GM21423 (cell line): ENCODE measurements at regions not wholly inside any gene's neighbourhood (a gene's known extent, or its start where the extent isn't known, plus 50 kb on each side); places are given as distances from the start of the nearest gene placed in this dataset.

ENCODE experiments used
- ATAC-seq: cut with Tn5 transposase; IDR thresholded peaks from one replicate; pipeline ENCODE4 v1.9.1; 2021; ENCODE audit warnings: mild to moderate bottlenecking, moderate library complexity; ENCODE audit not compliant: unreplicated experiment

GRCh38 chr12:125643055-125643454 lies 577.8 kb downstream of the AACS start:
- no peak for ATAC-seq

DNA sequence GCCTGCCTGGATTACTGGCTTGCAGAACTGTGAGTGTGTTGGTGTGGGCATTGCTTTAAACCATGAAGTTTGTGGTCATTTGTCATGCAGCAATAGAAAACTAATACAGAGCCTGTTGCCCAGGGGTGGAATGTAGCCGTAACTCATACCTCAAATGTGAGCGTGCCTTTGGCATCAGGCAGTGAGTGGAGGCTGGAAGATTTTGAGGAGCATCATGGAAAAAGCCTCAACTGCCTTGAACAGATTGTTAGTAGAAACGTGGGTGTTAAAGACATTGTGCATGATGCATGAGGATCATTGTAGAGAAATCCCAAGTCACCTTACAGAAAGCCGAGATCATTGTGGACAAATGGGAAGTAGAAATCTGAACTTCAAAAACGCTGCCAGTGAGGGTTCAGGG lies 580.5 kb downstream of the AACS start:
- no peak for ATAC-seq

GRCh38 chr12:125650587-125650986 lies 585.4 kb downstream of the AACS start:
- no peak for ATAC-seq

- ATAC-seq: no peak
Measured at GRCh38 chr12:125651625-125652024, 586.4 kb downstream of the AACS start.

- ATAC-seq: no peak
Measured at GRCh38 chr12:125652681-125653080, 587.4 kb downstream of the AACS start.

DNA sequence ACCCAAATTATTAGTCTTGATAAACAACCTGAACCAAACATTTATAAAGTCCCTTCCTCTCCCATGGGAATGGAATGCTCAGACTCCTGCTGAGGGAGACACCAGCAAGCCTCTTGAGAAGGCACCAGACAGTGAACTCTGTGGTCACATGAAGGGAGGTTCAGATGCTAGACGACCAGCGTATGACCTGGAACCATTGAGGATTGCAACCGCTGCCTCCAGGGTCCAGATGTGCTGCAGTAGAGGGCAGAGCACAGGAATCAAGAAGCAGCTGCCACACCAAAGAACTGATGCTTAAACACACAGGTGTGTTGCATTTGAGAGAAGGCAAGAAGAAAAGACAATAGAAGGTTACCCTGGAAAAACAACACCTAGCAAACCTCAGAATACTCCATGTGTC lies 592.4 kb downstream of the AACS start:
- ATAC-seq: no peak

DNA sequence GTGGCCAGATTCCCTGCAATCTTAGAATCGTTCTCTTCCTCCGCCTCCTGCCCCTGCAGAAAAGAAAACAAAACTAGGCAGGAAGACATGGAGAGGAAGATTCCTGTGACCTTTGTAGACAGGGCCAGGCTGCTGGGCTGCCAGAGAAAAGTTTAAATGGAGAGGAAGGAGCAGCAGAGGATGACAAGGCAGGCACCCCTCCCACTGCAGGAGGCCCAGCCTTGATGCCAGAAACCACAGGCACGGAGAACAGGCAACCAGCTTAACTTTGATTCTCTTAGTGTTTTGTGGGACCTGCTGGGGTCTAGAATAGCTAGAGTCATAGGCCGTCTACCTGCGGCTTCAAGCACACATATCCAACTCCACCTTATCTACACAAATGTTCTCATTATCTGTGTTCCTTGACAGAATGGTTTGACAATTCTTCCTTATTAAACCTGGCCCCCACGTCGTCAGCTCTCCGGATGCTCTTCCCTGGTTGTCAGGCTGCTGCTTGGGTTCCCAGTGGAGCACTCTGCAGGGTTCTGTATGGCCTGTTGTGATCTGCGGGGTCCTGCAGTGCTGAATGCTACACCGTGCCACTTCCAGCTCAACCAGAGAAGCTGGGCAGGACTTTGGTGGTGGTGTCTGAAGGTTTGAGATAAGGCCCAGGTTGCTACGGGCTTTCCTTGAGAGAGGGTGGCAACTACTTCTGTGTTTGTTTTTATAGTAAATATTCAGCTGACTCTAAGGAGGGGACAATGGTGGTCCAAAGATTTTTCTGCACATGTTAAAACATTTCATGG lies 609.5 kb downstream of the AACS start:
- no peak for ATAC-seq

DNA sequence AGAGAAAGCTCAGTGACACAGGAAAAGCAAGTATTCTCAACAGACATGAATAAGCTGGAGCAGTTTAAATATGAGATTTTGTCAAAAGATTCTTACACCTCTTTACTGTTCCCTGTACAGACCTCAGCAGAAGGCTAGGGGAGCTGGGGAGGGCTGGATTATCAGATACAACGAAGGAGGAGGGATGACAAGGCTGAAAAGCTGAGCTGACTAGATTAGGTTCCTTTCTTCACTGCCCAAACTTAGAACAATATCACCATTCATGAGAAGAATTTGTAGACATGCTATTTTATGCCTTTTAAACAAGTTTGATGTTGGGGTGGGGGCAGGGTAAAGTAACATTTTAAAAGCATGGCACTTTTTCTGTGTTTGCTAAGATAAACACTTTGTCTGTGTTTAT lies 611.1 kb downstream of the AACS start:
- no peak for ATAC-seq

GRCh38 chr12:125677829-125678228 lies 612.6 kb downstream of the AACS start:
- ATAC-seq: no peak

DNA sequence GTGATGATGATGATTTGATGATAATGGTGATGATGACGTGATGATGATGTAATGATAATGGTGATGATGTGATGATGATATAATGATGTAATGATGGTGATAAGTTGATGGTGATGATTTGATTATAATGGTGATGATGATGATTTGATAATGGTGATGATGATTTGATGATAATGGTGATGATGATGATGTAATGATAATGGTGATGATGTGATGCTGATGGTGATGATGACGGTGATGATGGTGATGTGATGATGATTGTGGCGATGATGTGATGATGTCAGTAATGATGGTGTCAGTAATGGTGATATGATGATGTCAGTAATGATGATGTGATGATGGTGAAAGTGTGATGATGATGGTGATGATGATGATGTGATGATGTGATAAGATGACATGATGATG lies 613.4 kb downstream of the AACS start:
- ATAC-seq: no peak

GRCh38 chr12:125683748-125684381 lies 618.6 kb downstream of the AACS start:
- peak; percentile 67 for ATAC-seq

DNA sequence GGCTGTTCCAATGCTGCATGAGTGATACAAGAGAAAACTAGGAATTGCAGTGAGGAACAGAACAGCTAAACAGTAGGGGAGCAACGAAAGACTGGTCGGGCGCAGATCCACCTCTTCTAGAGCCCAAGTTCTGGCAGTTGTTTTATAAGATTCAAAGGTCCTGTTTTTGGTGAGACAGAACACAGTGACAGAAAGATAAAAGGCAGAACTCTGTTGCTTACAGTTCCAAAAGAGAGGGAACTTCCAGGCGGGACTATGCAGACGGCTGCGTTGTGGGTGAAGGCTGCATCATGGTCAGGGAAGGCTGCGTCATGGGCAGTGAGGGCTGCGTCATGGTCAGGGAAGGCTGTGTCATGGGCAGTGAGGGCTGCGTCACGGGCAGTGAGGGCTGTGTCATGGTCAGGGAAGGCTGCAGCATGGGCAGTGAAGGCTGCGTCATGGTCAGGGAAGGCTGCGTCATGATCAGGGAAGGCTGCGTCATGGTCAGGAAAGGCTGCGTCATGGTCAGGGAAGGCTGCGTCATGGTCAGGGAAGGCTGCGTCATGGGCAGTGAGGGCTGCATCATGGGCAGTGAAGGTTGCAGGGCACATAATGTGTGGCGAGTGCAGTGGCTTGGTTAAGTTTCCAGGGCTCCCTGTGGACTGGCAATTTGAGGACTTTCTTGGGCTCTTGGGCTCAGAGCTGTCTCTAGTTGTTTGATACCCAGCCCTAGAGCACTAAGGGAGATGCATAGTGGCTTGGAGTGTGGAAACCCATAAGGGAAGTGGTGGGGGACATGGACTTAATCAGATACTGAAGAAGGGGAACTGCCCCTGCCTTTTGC lies 619.9 kb downstream of the AACS start:
- no peak for ATAC-seq

DNA sequence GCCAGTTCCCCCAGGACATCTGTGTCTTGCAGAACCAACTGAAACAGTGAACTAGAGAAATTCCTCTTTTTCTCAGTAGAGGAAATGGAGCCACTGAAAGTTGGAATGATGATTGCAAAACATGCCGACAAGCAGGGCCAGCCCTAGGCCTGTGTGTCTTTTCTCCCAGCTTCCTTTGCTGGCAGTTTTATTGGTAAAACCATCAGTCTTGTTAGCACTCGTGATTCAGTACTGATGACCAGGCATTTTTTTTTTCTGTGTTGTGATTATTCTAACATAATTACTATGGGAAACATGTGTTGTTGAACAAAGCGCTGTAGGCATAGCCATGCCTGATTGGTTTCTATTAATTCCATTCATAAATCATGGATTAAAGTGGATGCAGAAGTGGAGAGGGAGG lies 620.7 kb downstream of the AACS start:
- no peak for ATAC-seq

DNA sequence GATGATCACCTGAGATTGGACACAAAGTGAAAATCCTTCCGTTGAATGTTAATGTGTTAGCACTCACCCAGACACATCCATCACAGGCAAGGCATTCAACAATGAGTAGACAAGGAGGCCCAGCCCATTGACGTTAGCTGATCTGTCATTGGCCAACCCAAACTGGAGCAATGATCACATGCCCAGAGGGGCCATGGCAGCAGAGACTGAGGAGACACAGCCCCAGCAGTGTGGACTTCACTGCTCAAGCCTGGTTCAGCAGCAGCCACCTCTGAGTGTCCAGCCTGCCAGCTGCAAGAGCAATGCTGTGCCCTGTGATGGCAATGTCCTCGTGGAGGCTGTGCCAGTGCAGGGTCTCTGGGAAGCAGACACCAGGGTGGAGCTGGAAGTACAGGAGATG lies 622.2 kb downstream of the AACS start:
- no peak for ATAC-seq

GRCh38 chr12:125687820-125688219 lies 622.6 kb downstream of the AACS start:
- ATAC-seq: no peak

- no peak for ATAC-seq
Measured at GRCh38 chr12:125688223-125688622, 623.0 kb downstream of the AACS start.

DNA sequence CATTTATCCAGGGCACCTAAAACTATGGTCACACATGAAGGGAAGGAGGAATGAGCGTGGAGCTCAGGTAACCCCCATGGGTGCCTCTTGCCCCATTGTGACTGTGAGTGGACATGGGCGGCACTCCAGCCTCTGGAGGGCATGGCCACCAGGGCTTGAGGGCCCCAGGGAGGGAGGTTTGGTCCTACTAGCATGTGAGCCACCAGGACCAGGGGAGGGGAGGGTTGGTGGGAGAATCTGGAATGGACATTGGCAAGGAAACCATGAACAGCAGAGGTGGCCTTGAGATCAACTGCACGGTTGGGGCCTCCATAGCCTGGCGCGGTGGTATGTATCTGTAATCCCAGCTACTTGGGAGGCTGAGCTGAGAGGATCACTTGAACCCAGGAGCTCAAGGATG lies 623.6 kb downstream of the AACS start:
- ATAC-seq: no peak

GRCh38 chr12:125689576-125690410 lies 624.6 kb downstream of the AACS start:
- no peak for ATAC-seq

DNA sequence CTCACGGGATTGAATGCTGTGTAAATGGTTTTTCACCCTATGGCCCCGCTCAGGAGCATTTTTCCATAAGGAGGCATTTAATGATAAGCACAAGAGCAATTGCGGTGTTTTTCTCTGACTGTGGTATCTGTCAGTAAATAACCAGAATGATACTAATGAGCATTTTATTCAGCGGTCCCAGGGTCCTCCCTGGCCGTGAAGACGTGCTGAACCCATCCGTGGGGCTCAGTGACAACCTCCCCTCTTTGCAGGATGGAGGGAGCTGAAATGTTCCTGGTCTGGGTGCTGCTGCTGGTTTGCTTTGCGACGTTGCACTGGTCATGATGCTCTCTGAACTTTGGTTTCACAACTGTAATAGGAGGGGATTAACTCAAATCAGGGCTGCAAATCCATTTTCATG lies 625.6 kb downstream of the AACS start:
- ATAC-seq: no peak

DNA sequence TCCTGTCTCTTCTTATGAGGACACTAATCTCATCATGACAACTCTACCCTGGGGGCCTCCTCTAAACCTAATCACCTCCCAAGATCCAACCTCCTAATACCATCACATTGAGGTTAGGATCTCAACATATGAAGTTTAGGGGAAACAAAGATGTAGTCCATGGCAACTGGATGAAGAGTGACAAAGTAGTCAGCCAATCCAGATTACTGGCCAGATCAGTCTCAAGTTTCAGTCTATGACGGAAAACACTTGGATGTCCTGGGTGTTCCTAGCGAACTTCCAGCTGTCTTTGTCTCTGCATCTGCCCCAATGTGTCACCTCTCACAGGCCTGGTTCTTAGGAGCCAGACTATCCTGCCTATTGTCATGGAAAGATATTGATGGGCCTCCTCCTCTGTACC lies 630.8 kb downstream of the AACS start:
- no peak for ATAC-seq

DNA sequence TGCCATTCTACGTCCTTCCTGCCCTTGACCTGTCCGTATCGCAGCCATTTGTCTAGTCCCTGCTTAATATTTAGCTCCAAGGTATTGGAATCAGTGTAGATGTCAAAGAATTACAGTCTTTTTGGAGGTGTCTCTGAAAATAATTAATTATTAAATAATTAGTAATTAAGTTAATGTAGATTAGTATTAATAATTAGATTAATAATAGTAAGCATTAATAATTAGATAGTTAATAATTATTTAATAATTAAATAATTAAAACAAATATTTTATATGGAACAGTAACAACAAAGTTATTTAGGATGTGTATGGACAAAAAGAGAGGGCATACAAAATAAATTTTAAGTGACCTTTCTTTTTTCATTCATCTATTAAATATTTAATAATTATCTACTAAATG lies 639.6 kb downstream of the AACS start:
- ATAC-seq: no peak
